Left ventricle myocardium inferior (tissue), 1 donor: ENCODE measurements at regions not wholly inside any gene's neighbourhood (a gene's known extent, or its start where the extent isn't known, plus 50 kb on each side); places are given as distances from the start of the nearest gene placed in this dataset.

ENCODE experiments used
- DNase-seq: peaks from one replicate; pipeline ENCODE4 v3.0.0-alpha.2; 2020
- H3K27ac ChIP-seq: fragments of 200-600 bp; replicated peaks from 2 replicates; pipeline ENCODE4 v1.8.0; 2021
- H3K27me3 ChIP-seq: fragments of 200-600 bp; 2 replicates; pipeline ENCODE4 v1.8.0; 2021; ENCODE audit warnings: low read depth
- H3K36me3 ChIP-seq: fragments of 200-600 bp; 2 replicates; pipeline ENCODE4 v1.8.0; 2021
- H3K4me1 ChIP-seq: fragments of 200-600 bp; 2 replicates; pipeline ENCODE4 v1.8.0; 2021
- H3K4me3 ChIP-seq: fragments of 200-600 bp; 2 replicates; pipeline ENCODE4 v1.8.0; 2021; ENCODE audit warnings: mild to moderate bottlenecking, moderate library complexity
- H3K9me3 ChIP-seq: fragments of 200-600 bp; replicated peaks from 2 replicates; pipeline ENCODE4 v1.8.0; 2021
- CTCF ChIP-seq: fragments of 200-600 bp; IDR thresholded peaks from 2 replicates; pipeline ENCODE4 v1.8.0; 2021; ENCODE audit warnings: antibody characterized with exemption, mild to moderate bottlenecking, borderline replicate concordance
- intact Hi-C: fragments of 100-400 bp; cut with micrococcal nuclease; formaldehyde crosslinking; loops from one replicate; pipeline ENCODE4 v1.11.0; 2022
- donor health status: DM: no; HTN: yes; CAD: no; lungs with severe emphysema.

GRCh38 chr14:36465178-36465577 lies 54.9 kb downstream of the NKX2-1 start:
- Histone ChIP-seq H3K4me3 (no peak overlapping the region), H3K36me3 (no peaks in the 10 kb centered on the region), H3K4me1 (no peaks in the 10 kb centered on the region), H3K9me3 (peaks cover 7% of the 10 kb centered on the region), H3K27me3 (peaks cover 58% of the 10 kb centered on the region), H3K27ac (no peak overlapping the region)
- TF ChIP-seq CTCF: no peak
- intact Hi-C loops: no loop called here
- no peak for DNase-seq

- DNase-seq: no peak
- intact Hi-C loops: no loop called here
These were observed 57.1 kb downstream of the NKX2-1 start for GRCh38 chr14:36462890-36463289.

GRCh38 chr14:36455241-36455627 lies 64.8 kb downstream of the NKX2-1 start:
- no peak for TF ChIP-seq CTCF
- H3K27me3 ChIP-seq: peaks cover 23% of the 10 kb centered on the region
- intact Hi-C loops: no loop called here
- no peak for DNase-seq
- H3K4me1 ChIP-seq: no peaks in the 10 kb centered on the region
- no peak overlapping the region for H3K4me3 ChIP-seq
- H3K9me3 ChIP-seq: no peaks in the 10 kb centered on the region
- H3K27ac ChIP-seq: no peak overlapping the region
- no peaks in the 10 kb centered on the region for H3K36me3 ChIP-seq

More at GRCh38 chr14:36462890-36463289, 57.1 kb downstream of the NKX2-1 start:
- Histone ChIP-seq H3K27ac (no peak overlapping the region), H3K4me3 (no peak overlapping the region), H3K9me3 (peaks cover 7% of the 10 kb centered on the region), H3K36me3 (no peaks in the 10 kb centered on the region), H3K27me3 (peaks cover 68% of the 10 kb centered on the region), H3K4me1 (no peaks in the 10 kb centered on the region)
- no peak for TF ChIP-seq CTCF

- no peak overlapping the region for H3K27ac ChIP-seq
- intact Hi-C loops: no loop called here
- DNase-seq: no peak
- peaks cover 18% of the 10 kb centered on the region for H3K27me3 ChIP-seq
- no peaks in the 10 kb centered on the region for H3K36me3 ChIP-seq
- H3K4me3 ChIP-seq: no peak overlapping the region
- H3K4me1 ChIP-seq: no peaks in the 10 kb centered on the region
- TF ChIP-seq CTCF: no peak
- no peaks in the 10 kb centered on the region for H3K9me3 ChIP-seq
These were observed 65.3 kb downstream of the NKX2-1 start for GRCh38 chr14:36454599-36455240.

GRCh38 chr14:36452860-36453259 lies 67.2 kb downstream of the NKX2-1 start:
- intact Hi-C loops: no loop called here
- no peak overlapping the region for H3K27ac ChIP-seq
- no peak for TF ChIP-seq CTCF

More at GRCh38 chr14:36452860-36453259, 67.2 kb downstream of the NKX2-1 start:
- H3K27me3 ChIP-seq: peaks cover 4% of the 10 kb centered on the region
- no peak overlapping the region for H3K4me3 ChIP-seq
- H3K36me3 ChIP-seq: no peaks in the 10 kb centered on the region
- no peaks in the 10 kb centered on the region for H3K4me1 ChIP-seq
- DNase-seq: no peak
- no peaks in the 10 kb centered on the region for H3K9me3 ChIP-seq
